Vagina (tissue), 2 donors: ENCODE measurements at regions not wholly inside any gene's neighbourhood (a gene's known extent, or its start where the extent isn't known, plus 50 kb on each side); places are given as distances from the start of the nearest gene placed in this dataset.

ENCODE experiments used
- CTCF ChIP-seq, 3 experiments: fragments of 450-650 bp in 2 of 3; fragments of 200-600 bp in 1 of 3; sonication (generic) in 1 of 3; IDR thresholded peaks; one replicate each; pipeline ENCODE4 v1.5.1; 2017 to 2019; ENCODE audit warnings: antibody characterized with exemption in 3 of 3, mild to moderate bottlenecking in 2 of 3, moderate library complexity in 2 of 3
- POLR2A ChIP-seq, 2 donors: fragments of 450-650 bp; IDR thresholded peaks; one replicate each; pipeline ENCODE4 v1.6.1; 2017; ENCODE audit warnings: antibody characterized with exemption in 2 of 2, mild to moderate bottlenecking in 2 of 2, moderate library complexity in 2 of 2

DNA sequence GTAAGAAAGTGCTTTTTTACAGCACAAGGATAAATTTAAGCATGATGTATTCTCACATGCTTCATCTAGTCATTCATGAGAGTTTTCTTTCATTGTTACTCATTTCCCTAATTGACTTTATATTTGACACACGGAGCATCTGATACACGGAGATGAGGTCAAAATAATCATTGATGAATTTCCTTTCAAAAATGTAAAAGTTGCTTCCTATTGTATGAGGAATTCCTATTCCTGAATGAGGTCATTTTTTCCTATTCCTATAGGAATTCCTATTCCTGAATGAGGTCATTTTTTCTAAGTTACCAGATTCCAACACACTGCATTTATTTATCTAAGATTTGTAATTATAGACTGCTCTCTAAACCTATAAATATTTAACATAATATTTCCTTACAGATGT lies 316.7 kb upstream of the KITLG start:
- TF ChIP-seq CTCF (IDR thresholded peaks at IDR 0.05) (no peak), POLR2A (IDR thresholded peaks at IDR 0.05) (no peak)
